HepG2 (cell line): ENCODE measurements at regions not wholly inside any gene's neighbourhood (a gene's known extent, or its start where the extent isn't known, plus 50 kb on each side); places are given as distances from the start of the nearest gene placed in this dataset.

Experiments
- GATAD2A ChIP-seq: IDR thresholded peaks from 2 replicates; pipeline ENCODE4 v1.6.1; 2016
- ZFP90 ChIP-seq: sonication (generic); formaldehyde crosslinking; IDR thresholded peaks from 2 replicates; pipeline ENCODE4 v1.8.0; 2022; ENCODE audit warnings: missing genetic modification reagents, mild to moderate bottlenecking, inconsistent platforms, borderline replicate concordance
- ZNF883 ChIP-seq: sonication (generic); formaldehyde crosslinking; IDR thresholded peaks from 2 replicates; pipeline ENCODE4 v1.5.1; 2020; ENCODE audit warnings: mild to moderate bottlenecking, missing genetic modification reagents; ENCODE audit errors: not compliant biosample characterization
- TF ChIP-seq, protein P1 (sequence below), 2 experiments: fragments of 450-650 bp in 1 of 2; sonication (generic) in 1 of 2; formaldehyde crosslinking in 1 of 2; IDR thresholded peaks; 2 replicates each; pipeline versions ENCODE4 v1.6.1 to v1.8.0; 2016 to 2022; ENCODE audit warnings: antibody characterized with exemption in 1 of 2, mild to moderate bottlenecking in 1 of 2, missing genetic modification reagents in 1 of 2
- TF ChIP-seq, protein P2 (sequence below): sonication (generic); formaldehyde crosslinking; IDR thresholded peaks from 2 replicates; pipeline ENCODE4 v1.4.0; 2020; ENCODE audit warnings: low read depth, mild to moderate bottlenecking, missing genetic modification reagents

DNA sequence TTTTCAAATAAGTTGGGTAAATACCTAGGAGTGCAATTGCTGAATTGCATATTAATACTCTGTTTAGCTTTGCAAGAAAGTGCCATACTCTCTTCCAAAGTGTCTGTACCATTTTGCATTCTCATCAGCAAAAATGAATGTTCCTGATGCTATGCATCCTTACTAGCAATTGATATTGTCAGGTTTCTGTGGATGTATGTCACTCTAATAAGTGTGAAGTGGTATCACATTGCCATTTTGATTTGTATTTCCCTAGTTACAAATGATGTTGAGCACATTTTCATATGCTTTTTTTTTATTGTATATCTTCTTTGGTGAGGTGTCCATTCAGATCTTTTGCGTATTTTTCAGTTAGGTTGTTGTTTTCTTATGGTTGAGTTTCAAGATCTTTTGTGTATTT is 230.4 kb upstream of the MAGI2 start (continued):
- TF ChIP-seq, protein P1, sequence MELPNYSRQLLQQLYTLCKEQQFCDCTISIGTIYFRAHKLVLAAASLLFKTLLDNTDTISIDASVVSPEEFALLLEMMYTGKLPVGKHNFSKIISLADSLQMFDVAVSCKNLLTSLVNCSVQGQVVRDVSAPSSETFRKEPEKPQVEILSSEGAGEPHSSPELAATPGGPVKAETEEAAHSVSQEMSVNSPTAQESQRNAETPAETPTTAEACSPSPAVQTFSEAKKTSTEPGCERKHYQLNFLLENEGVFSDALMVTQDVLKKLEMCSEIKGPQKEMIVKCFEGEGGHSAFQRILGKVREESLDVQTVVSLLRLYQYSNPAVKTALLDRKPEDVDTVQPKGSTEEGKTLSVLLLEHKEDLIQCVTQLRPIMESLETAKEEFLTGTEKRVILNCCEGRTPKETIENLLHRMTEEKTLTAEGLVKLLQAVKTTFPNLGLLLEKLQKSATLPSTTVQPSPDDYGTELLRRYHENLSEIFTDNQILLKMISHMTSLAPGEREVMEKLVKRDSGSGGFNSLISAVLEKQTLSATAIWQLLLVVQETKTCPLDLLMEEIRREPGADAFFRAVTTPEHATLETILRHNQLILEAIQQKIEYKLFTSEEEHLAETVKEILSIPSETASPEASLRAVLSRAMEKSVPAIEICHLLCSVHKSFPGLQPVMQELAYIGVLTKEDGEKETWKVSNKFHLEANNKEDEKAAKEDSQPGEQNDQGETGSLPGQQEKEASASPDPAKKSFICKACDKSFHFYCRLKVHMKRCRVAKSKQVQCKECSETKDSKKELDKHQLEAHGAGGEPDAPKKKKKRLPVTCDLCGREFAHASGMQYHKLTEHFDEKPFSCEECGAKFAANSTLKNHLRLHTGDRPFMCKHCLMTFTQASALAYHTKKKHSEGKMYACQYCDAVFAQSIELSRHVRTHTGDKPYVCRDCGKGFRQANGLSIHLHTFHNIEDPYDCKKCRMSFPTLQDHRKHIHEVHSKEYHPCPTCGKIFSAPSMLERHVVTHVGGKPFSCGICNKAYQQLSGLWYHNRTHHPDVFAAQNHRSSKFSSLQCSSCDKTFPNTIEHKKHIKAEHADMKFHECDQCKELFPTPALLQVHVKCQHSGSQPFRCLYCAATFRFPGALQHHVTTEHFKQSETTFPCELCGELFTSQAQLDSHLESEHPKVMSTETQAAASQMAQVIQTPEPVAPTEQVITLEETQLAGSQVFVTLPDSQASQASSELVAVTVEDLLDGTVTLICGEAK (IDR thresholded peaks at IDR 0.05), result no peak
- TF ChIP-seq, protein P1 (CRISPR knock-in tag; IDR thresholded peaks at IDR 0.05), result no peak
- TF ChIP-seq GATAD2A (CRISPR knock-in tag) (no peak), ZNF883 (no peak), ZFP90 (CRISPR knock-in tag) (no peak)
- TF ChIP-seq, protein P2, sequence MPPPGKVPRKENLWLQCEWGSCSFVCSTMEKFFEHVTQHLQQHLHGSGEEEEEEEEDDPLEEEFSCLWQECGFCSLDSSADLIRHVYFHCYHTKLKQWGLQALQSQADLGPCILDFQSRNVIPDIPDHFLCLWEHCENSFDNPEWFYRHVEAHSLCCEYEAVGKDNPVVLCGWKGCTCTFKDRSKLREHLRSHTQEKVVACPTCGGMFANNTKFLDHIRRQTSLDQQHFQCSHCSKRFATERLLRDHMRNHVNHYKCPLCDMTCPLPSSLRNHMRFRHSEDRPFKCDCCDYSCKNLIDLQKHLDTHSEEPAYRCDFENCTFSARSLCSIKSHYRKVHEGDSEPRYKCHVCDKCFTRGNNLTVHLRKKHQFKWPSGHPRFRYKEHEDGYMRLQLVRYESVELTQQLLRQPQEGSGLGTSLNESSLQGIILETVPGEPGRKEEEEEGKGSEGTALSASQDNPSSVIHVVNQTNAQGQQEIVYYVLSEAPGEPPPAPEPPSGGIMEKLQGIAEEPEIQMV, result no peak
- TF ChIP-seq, all 625 proteins: peak for 0
